ENCODE measurements at regions not wholly inside any gene's neighbourhood (a gene's known extent, or its start where the extent isn't known, plus 50 kb on each side); places are given as distances from the start of the nearest gene placed in this dataset.

- no peak for DNase-seq (ENCODE audit: low read depth in 1 of 2, low spot score in 1 of 2)
Observed at GRCh38 chr9:118459913-118460312, 755.7 kb downstream of the TLR4 start.

- DNase-seq (ENCODE audit: low read depth in 1 of 2, low spot score in 1 of 2), result no peak
Observed at GRCh38 chr9:118463419-118463818, 759.2 kb downstream of the TLR4 start.

GRCh38 chr9:118473521-118473920 is 769.3 kb downstream of the TLR4 start:
- DNase-seq (ENCODE audit: low read depth in 1 of 2, low spot score in 1 of 2), result no peak

- DNase-seq (ENCODE audit: low read depth in 1 of 2, low spot score in 1 of 2), result no peak
Observed at GRCh38 chr9:118478752-118479151, 774.5 kb downstream of the TLR4 start.

- DNase-seq (ENCODE audit: low read depth in 1 of 2, low spot score in 1 of 2), result no peak
Observed at GRCh38 chr9:118482306-118482705, 778.1 kb downstream of the TLR4 start.

GRCh38 chr9:118483677-118484076 is 779.5 kb downstream of the TLR4 start:
- no peak for DNase-seq (ENCODE audit: low read depth in 1 of 2, low spot score in 1 of 2)

GRCh38 chr9:118503236-118503635 is 799.0 kb downstream of the TLR4 start:
- no peak for DNase-seq (ENCODE audit: low read depth in 1 of 2, low spot score in 1 of 2)

GRCh38 chr9:118510711-118511110 is 806.5 kb downstream of the TLR4 start:
- DNase-seq (ENCODE audit: low read depth in 1 of 2, low spot score in 1 of 2), result no peak

- DNase-seq (ENCODE audit: low read depth in 1 of 2, low spot score in 1 of 2), result no peak
Observed at GRCh38 chr9:118515947-118516346, 811.7 kb downstream of the TLR4 start.

GRCh38 chr9:118521261-118521660 is 817.1 kb downstream of the TLR4 start:
- no peak for DNase-seq (ENCODE audit: low read depth in 1 of 2, low spot score in 1 of 2)

- DNase-seq (ENCODE audit: low read depth in 1 of 2, low spot score in 1 of 2), result no peak
Observed at GRCh38 chr9:118522093-118523028, 818.2 kb downstream of the TLR4 start.

GRCh38 chr9:118527261-118527660 is 823.1 kb downstream of the TLR4 start:
- no peak for DNase-seq (ENCODE audit: low read depth in 1 of 2, low spot score in 1 of 2)

GRCh38 chr9:118529210-118529609 is 825.0 kb downstream of the TLR4 start:
- DNase-seq (ENCODE audit: low read depth in 1 of 2, low spot score in 1 of 2), result no peak

GRCh38 chr9:118529624-118530214 is 825.5 kb downstream of the TLR4 start:
- no peak for DNase-seq (ENCODE audit: low read depth in 1 of 2, low spot score in 1 of 2)

GRCh38 chr9:118532592-118532991 is 828.4 kb downstream of the TLR4 start:
- no peak for DNase-seq (ENCODE audit: low read depth in 1 of 2, low spot score in 1 of 2)

GRCh38 chr9:118533101-118533500 is 828.9 kb downstream of the TLR4 start:
- no peak for DNase-seq (ENCODE audit: low read depth in 1 of 2, low spot score in 1 of 2)

GRCh38 chr9:118533850-118534249 is 829.6 kb downstream of the TLR4 start:
- no peak for DNase-seq (ENCODE audit: low read depth in 1 of 2, low spot score in 1 of 2)

- DNase-seq (ENCODE audit: low read depth in 1 of 2, low spot score in 1 of 2), result no peak
Observed at GRCh38 chr9:118536153-118536552, 832.0 kb downstream of the TLR4 start.

- DNase-seq (ENCODE audit: low read depth in 1 of 2, low spot score in 1 of 2), result no peak
Observed at GRCh38 chr9:118538959-118539358, 830.3 kb downstream of the BRINP1 start.

- no peak for DNase-seq (ENCODE audit: low read depth in 1 of 2, low spot score in 1 of 2)
Observed at GRCh38 chr9:118553465-118553864, 815.8 kb downstream of the BRINP1 start.

GRCh38 chr9:118554987-118555386 is 814.2 kb downstream of the BRINP1 start:
- DNase-seq (ENCODE audit: low read depth in 1 of 2, low spot score in 1 of 2), result no peak

GRCh38 chr9:118558026-118558425 is 811.2 kb downstream of the BRINP1 start:
- no peak for DNase-seq (ENCODE audit: low read depth in 1 of 2, low spot score in 1 of 2)

- DNase-seq (ENCODE audit: low read depth in 1 of 2, low spot score in 1 of 2), result no peak
Observed at GRCh38 chr9:118558891-118559290, 810.3 kb downstream of the BRINP1 start.
